ENCODE measurements at regions not wholly inside any gene's neighbourhood (a gene's known extent, or its start where the extent isn't known, plus 50 kb on each side); places are given as distances from the start of the nearest gene placed in this dataset.

DNA sequence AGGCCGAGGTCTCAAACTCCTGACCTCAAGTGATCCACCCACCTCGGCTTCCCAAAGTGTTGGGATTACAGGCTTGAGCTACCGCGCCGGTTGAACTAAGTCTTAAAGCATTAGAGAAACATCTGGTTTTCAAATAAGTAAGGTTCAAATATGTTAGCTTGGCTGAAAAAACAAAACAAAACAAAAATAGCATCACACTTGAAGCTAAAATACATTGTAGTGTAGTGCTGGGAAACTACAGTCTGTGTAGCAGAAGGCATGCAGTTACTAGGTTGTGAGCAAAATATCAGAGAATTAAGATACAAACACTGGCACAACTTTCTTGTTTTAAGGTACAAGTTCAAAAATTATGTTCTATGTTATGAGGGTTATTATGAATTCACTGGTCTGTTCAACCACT, 224.8 kb upstream of the CHORDC1 start:
- no peaks in the 10 kb centered on the region for H3K9me3 ChIP-seq
- in situ Hi-C loops (cut with MboI; ENCODE audit: low sequenced_read_pairs in 4 of 4): loop anchor here in 1 of 4 donors (25.0 kb wide), 1 partner anchor 110 kb away; no protein-coding TSS in a partner anchor
- no peak overlapping the region for H3K4me3 ChIP-seq
- TF ChIP-seq, protein P1, sequence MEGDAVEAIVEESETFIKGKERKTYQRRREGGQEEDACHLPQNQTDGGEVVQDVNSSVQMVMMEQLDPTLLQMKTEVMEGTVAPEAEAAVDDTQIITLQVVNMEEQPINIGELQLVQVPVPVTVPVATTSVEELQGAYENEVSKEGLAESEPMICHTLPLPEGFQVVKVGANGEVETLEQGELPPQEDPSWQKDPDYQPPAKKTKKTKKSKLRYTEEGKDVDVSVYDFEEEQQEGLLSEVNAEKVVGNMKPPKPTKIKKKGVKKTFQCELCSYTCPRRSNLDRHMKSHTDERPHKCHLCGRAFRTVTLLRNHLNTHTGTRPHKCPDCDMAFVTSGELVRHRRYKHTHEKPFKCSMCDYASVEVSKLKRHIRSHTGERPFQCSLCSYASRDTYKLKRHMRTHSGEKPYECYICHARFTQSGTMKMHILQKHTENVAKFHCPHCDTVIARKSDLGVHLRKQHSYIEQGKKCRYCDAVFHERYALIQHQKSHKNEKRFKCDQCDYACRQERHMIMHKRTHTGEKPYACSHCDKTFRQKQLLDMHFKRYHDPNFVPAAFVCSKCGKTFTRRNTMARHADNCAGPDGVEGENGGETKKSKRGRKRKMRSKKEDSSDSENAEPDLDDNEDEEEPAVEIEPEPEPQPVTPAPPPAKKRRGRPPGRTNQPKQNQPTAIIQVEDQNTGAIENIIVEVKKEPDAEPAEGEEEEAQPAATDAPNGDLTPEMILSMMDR (IDR thresholded peaks at IDR 0.05 in 4 of 5, conservative IDR thresholded peaks at IDR 0.05 in 1 of 5): no peak
- no peak for TF ChIP-seq POLR2A (IDR thresholded peaks at IDR 0.05)
- ATAC-seq: no peak
- H3K27me3 ChIP-seq: no peaks in the 10 kb centered on the region
- intact Hi-C loops (cut with DNase I; ENCODE audit: low total_unique reads): no loop called here
- no peaks in the 10 kb centered on the region for H3K36me3 ChIP-seq
- no peak for DNase-seq
- H3K4me1 ChIP-seq: peaks cover 0 to 12% of the 10 kb centered on the region in 2 donors
- H3K27ac ChIP-seq: no peak overlapping the region

DNA sequence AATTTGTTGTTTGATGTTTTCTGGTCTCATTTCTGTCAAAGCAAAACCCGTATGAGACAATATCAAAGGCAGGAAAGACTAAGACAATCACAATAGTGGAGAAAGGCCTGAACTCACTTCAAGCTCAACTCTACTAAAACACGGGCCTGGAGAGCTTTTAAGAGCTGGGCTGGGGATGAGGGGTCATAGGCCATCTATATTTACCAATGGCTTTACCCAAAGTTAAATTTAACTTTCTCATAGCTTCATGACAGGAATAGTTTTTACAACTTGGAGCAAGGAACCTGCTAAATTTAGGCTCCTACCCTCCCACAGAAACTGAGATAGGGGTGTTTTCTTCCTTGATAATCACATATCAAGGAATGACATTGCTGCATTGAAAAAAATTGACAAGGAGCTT, 223.4 kb upstream of the CHORDC1 start:
- in situ Hi-C loops (cut with MboI; ENCODE audit: low sequenced_read_pairs in 4 of 4) (loop anchor here in 1 of 4 donors (25.0 kb wide), 1 partner anchor 109 kb away; no protein-coding TSS in a partner anchor), intact Hi-C loops (cut with DNase I; ENCODE audit: low total_unique reads) (no loop called here)
- Histone ChIP-seq H3K27me3 (no peaks in the 10 kb centered on the region), H3K27ac (no peak overlapping the region), H3K9me3 (no peaks in the 10 kb centered on the region), H3K36me3 (no peaks in the 10 kb centered on the region), H3K4me1 (peaks cover 0 to 12% of the 10 kb centered on the region in 2 donors), H3K4me3 (no peak overlapping the region)
- TF ChIP-seq, protein P1 (IDR thresholded peaks at IDR 0.05 in 4 of 5, conservative IDR thresholded peaks at IDR 0.05 in 1 of 5): no peak
- no peak for TF ChIP-seq POLR2A (IDR thresholded peaks at IDR 0.05)
- DNase-seq: no peak
- no peak for ATAC-seq

DNA sequence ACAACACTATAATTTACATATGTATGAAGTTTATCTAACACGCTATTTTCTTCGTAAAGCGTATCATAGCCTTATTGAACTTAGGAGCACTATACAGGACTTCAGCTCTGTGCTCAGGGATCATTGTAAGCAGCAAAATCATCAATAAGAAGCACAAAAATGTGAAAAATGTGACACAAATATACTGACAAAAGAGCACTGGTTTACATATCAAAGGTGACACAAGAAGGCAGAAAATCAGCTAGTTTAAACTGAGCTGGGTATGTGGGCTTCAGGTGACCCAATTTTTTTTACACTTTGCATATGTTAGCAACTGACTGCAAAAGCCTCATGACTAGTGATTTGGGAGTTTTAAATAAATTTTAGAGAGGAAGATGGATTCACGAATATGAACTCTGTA, 215.2 kb upstream of the CHORDC1 start:
- TF ChIP-seq, protein P1 (IDR thresholded peaks at IDR 0.05 in 4 of 5, conservative IDR thresholded peaks at IDR 0.05 in 1 of 5): no peak
- no peak for TF ChIP-seq POLR2A (IDR thresholded peaks at IDR 0.05)
- Histone ChIP-seq H3K36me3 (no peaks in the 10 kb centered on the region), H3K27me3 (no peaks in the 10 kb centered on the region), H3K4me3 (no peak overlapping the region), H3K9me3 (no peaks in the 10 kb centered on the region), H3K4me1 (no peaks in the 10 kb centered on the region), H3K27ac (no peak overlapping the region)
- DNase-seq (no peak), ATAC-seq (no peak)
- intact Hi-C loops (cut with DNase I; ENCODE audit: low total_unique reads): no loop called here
- in situ Hi-C loops (cut with MboI; ENCODE audit: low sequenced_read_pairs in 4 of 4): loop anchor here in 1 of 4 donors (25.0 kb wide), 1 partner anchor 101 kb away; no protein-coding TSS in a partner anchor

DNA sequence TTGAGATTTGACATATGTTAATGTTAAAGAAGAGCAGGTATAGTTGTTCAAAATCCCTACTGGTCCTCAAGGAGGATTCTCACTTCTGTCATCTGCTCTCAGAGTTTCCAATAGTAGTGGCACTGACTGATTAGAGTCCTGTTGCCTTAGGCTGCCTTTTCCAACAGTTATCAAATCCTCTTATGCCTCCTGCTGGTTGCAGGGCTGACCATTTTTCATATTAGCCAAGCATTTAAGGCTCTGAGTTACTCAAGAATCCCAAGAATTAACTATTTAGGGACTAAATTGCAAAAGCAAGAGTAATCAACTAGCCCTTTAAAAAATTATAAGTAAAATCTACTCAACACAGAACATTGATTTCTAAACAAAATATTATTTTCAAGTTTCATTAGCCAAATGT, 212.0 kb upstream of the CHORDC1 start:
- Histone ChIP-seq H3K9me3 (no peaks in the 10 kb centered on the region), H3K27ac (no peak overlapping the region), H3K4me3 (no peak overlapping the region), H3K4me1 (no peaks in the 10 kb centered on the region), H3K27me3 (no peaks in the 10 kb centered on the region), H3K36me3 (no peaks in the 10 kb centered on the region)
- intact Hi-C loops (cut with DNase I; ENCODE audit: low total_unique reads) (no loop called here), in situ Hi-C loops (cut with MboI; ENCODE audit: low sequenced_read_pairs in 4 of 4) (loop anchor here in 1 of 4 donors (25.0 kb wide), 1 partner anchor 98 kb away; no protein-coding TSS in a partner anchor)
- no peak for TF ChIP-seq POLR2A (IDR thresholded peaks at IDR 0.05)
- TF ChIP-seq, protein P1 (IDR thresholded peaks at IDR 0.05 in 4 of 5, conservative IDR thresholded peaks at IDR 0.05 in 1 of 5): no peak
- no peak for DNase-seq
- ATAC-seq: no peak

DNA sequence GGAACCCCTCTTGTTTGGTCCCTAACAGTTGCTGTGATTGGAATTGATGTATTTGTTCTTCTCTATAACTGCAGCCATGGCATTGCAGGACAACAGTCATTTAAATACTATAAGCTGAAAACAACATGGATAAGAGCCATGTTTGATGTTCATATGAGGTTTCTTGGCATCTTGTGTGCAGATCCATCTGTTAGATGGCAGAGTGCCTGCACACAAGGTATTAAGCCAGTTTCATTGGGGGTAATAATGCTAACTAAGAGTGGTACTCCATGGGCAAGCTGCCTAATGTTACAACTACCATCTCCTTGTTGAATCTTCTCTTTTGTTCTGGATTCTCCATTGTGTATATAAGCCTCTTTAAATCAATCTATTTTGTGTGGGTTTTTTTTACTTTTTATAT, 206.0 kb upstream of the CHORDC1 start:
- in situ Hi-C loops (cut with MboI; ENCODE audit: low sequenced_read_pairs in 4 of 4): loop anchor here in 1 of 4 donors (25.0 kb wide), 1 partner anchor 92 kb away; no protein-coding TSS in a partner anchor
- intact Hi-C loops (cut with DNase I; ENCODE audit: low total_unique reads): no loop called here
- no peaks in the 10 kb centered on the region for H3K9me3 ChIP-seq

More for the DNA sequence above, 206.0 kb upstream of the CHORDC1 start:
- no peaks in the 10 kb centered on the region for H3K27me3 ChIP-seq
- no peaks in the 10 kb centered on the region for H3K36me3 ChIP-seq
- H3K4me3 ChIP-seq: no peak overlapping the region
- H3K4me1 ChIP-seq: no peaks in the 10 kb centered on the region
- DNase-seq (no peak), ATAC-seq (no peak)
- H3K27ac ChIP-seq: no peak overlapping the region
- no peak for TF ChIP-seq POLR2A (IDR thresholded peaks at IDR 0.05)
- TF ChIP-seq, protein P1 (IDR thresholded peaks at IDR 0.05 in 4 of 5, conservative IDR thresholded peaks at IDR 0.05 in 1 of 5): no peak
